Sigmoid colon (tissue), 6 donors: ENCODE measurements at regions not wholly inside any gene's neighbourhood (a gene's known extent, or its start where the extent isn't known, plus 50 kb on each side); places are given as distances from the start of the nearest gene placed in this dataset.

Experiments
- DNase-seq: peaks from one replicate; pipeline ENCODE4 v3.0.0-alpha.2; 2019
- H3K27ac ChIP-seq, 4 donors: fragments of 200-600 bp; sonication (generic); one replicate each; pipeline ENCODE4 v1.5.1; 2016 to 2019; ENCODE audit warnings: mild to moderate bottlenecking in 1 of 4
- H3K27me3 ChIP-seq, 3 donors: fragments of 200-600 bp; sonication (generic); one replicate each; pipeline ENCODE4 v1.5.1; 2019; ENCODE audit warnings: mild to moderate bottlenecking in 1 of 3
- H3K36me3 ChIP-seq, 4 donors: fragments of 200-600 bp; sonication (generic); one replicate each; pipeline ENCODE4 v1.5.1; 2016 to 2019
- H3K4me1 ChIP-seq, 4 donors: fragments of 200-600 bp; sonication (generic); one replicate each; pipeline ENCODE4 v1.5.1; 2017 to 2019
- H3K4me3 ChIP-seq, 4 donors: fragments of 200-600 bp; sonication (generic); one replicate each; pipeline ENCODE4 v1.5.1; 2017 to 2019; ENCODE audit warnings: mild to moderate bottlenecking in 2 of 4, moderate library complexity in 1 of 4
- H3K9me3 ChIP-seq, 4 donors: fragments of 200-600 bp in 3 of 4; sonication (generic) in 3 of 4; one replicate each; pipeline versions ENCODE4 v1.5.1 to v1.6.1; 2013 to 2019
- CTCF ChIP-seq, 4 experiments: fragments of 450-650 bp in 3 of 4; fragments of 200-600 bp in 1 of 4; IDR thresholded peaks; one replicate each; pipeline ENCODE4 v1.5.1; 2016 to 2019; ENCODE audit warnings: antibody characterized with exemption in 4 of 4, mild to moderate bottlenecking in 3 of 4, moderate library complexity in 2 of 4
- EP300 ChIP-seq, 4 donors: sonication (generic); formaldehyde crosslinking; IDR thresholded peaks; one replicate each; pipeline ENCODE4 v1.6.1; 2017; ENCODE audit warnings: antibody characterized with exemption in 4 of 4
- POLR2A ChIP-seq, 2 donors: fragments of 450-650 bp; IDR thresholded peaks; one replicate each; pipeline ENCODE4 v1.6.1; 2016; ENCODE audit warnings: antibody characterized with exemption in 2 of 2, mild to moderate bottlenecking in 2 of 2, moderate library complexity in 2 of 2
- POLR2AphosphoS5 ChIP-seq, 4 donors: sonication (generic); formaldehyde crosslinking; IDR thresholded peaks; one replicate each; pipeline ENCODE4 v1.6.1; 2017; ENCODE audit warnings: antibody characterized with exemption in 4 of 4
- WGBS, 2 donors: extraction: QIAGEN DNeasy Blood & Tissue Kit; methylation state at CpG; one replicate each; pipeline ENCODE4 v1.1.7; 2013; 5-methylcytosine and 5-hydroxymethylcytosine counted together
- intact Hi-C: fragments of 100-400 bp; cut with DNase I; formaldehyde crosslinking; loops from one replicate; pipeline ENCODE4 v1.15.1; 2023
- donor health status: healthy with polysubstance abuse.
- donor health status: healthy.

- WGBS, 2 donors, result 23 to 61% methylated on average over 4 of the region's 4 CpGs
- intact Hi-C loops, result no loop called here
- no peak for DNase-seq
- no peaks in the 10 kb centered on the region for H3K36me3 ChIP-seq
- no peaks in the 10 kb centered on the region for H3K9me3 ChIP-seq
- H3K27me3 ChIP-seq, result no peaks in the 10 kb centered on the region
- no peak overlapping the region for H3K27ac ChIP-seq
- TF ChIP-seq POLR2A (IDR thresholded peaks at IDR 0.05), result no peak
- H3K4me1 ChIP-seq, result no peaks in the 10 kb centered on the region
- no peak overlapping the region for H3K4me3 ChIP-seq
These were observed 653.7 kb downstream of the NR2F1-AS1 start for GRCh38 chr5:92927291-92927778.

DNA sequence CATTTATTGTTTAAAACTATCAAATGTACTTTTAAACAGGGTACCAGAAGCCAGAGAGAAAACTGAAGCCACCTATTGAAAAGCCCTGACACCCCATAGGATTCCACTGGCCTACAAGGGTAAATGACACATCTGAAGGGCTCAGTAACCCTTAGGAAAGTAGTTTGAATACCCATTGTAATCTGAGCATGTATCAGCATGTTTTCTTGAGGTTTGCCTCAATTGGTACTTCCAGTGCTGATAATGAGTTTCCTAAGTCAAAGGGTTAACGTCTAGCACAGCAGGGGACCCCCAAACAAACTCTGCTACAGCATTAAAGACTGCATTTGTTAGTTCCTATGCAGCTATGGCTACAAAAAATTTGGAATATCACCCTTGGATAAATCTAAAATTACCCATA, 657.1 kb downstream of the NR2F1-AS1 start:
- Histone ChIP-seq H3K27ac (no peak overlapping the region), H3K27me3 (no peaks in the 10 kb centered on the region), H3K9me3 (no peaks in the 10 kb centered on the region), H3K4me1 (no peaks in the 10 kb centered on the region), H3K4me3 (no peak overlapping the region), H3K36me3 (no peaks in the 10 kb centered on the region)
- no peak for TF ChIP-seq POLR2A (IDR thresholded peaks at IDR 0.05)
- no peak for TF ChIP-seq EP300 (IDR thresholded peaks at IDR 0.05)
- no peak for TF ChIP-seq POLR2AphosphoS5 (IDR thresholded peaks at IDR 0.05)
- TF ChIP-seq CTCF (IDR thresholded peaks at IDR 0.05), result no peak
- DNase-seq, result no peak
- intact Hi-C loops, result no loop called here
- 30 to 60% methylated on average over 1 of the region's 1 CpG for WGBS, 2 donors

GRCh38 chr5:92922231-92922967, 658.6 kb downstream of the NR2F1-AS1 start:
- 80 to 86% methylated on average over 5 of the region's 5 CpGs for WGBS, 2 donors
- Histone ChIP-seq H3K9me3 (no peaks in the 10 kb centered on the region), H3K4me1 (no peaks in the 10 kb centered on the region), H3K36me3 (no peaks in the 10 kb centered on the region), H3K4me3 (no peak overlapping the region), H3K27ac (no peak overlapping the region), H3K27me3 (no peaks in the 10 kb centered on the region)
- TF ChIP-seq EP300 (IDR thresholded peaks at IDR 0.05), result no peak
- TF ChIP-seq POLR2AphosphoS5 (IDR thresholded peaks at IDR 0.05), result no peak
- TF ChIP-seq CTCF (IDR thresholded peaks at IDR 0.05), result no peak
- no peak for TF ChIP-seq POLR2A (IDR thresholded peaks at IDR 0.05)
- intact Hi-C loops, result no loop called here
- DNase-seq, result no peak

DNA sequence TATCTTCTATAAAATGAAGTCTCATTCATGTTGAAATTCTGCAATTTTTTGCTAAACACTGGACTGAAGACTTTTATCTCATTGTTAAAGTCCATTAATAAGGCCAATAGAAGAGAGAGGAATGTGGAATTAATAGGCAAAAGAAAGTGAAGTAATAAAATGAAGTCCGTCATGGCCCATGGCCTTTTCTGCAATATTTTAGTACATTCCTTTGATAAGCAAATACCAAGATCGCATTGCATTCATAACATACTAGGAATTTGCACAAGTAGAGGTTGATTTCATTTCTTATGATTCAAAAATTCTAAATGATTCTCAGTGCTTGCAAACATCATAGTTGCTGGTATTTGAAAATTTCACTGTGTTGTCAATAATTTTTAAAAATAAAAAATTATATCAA, 664.0 kb downstream of the NR2F1-AS1 start:
- no peaks in the 10 kb centered on the region for H3K9me3 ChIP-seq
- no peak overlapping the region for H3K4me3 ChIP-seq
- TF ChIP-seq POLR2AphosphoS5 (IDR thresholded peaks at IDR 0.05) (no peak), EP300 (IDR thresholded peaks at IDR 0.05) (no peak), POLR2A (IDR thresholded peaks at IDR 0.05) (no peak), CTCF (IDR thresholded peaks at IDR 0.05) (no peak)
- intact Hi-C loops, result no loop called here
- no peaks in the 10 kb centered on the region for H3K36me3 ChIP-seq
- WGBS, 2 donors, result 89 to 91% methylated on average over 2 of the region's 2 CpGs
- H3K27ac ChIP-seq, result no peak overlapping the region
- DNase-seq, result no peak
- no peaks in the 10 kb centered on the region for H3K4me1 ChIP-seq
- no peaks in the 10 kb centered on the region for H3K27me3 ChIP-seq

GRCh38 chr5:92916036-92916435, 665.0 kb downstream of the NR2F1-AS1 start:
- WGBS, 2 donors, result 71 to 75% methylated on average over 3 of the region's 3 CpGs
- intact Hi-C loops, result no loop called here
- no peak for TF ChIP-seq POLR2A (IDR thresholded peaks at IDR 0.05)
- TF ChIP-seq CTCF (IDR thresholded peaks at IDR 0.05), result no peak
- no peak for TF ChIP-seq EP300 (IDR thresholded peaks at IDR 0.05)
- TF ChIP-seq POLR2AphosphoS5 (IDR thresholded peaks at IDR 0.05), result no peak

More at GRCh38 chr5:92916036-92916435, 665.0 kb downstream of the NR2F1-AS1 start:
- H3K4me1 ChIP-seq, result no peaks in the 10 kb centered on the region
- H3K9me3 ChIP-seq, result no peaks in the 10 kb centered on the region
- no peak overlapping the region for H3K4me3 ChIP-seq
- DNase-seq, result no peak
- no peaks in the 10 kb centered on the region for H3K27me3 ChIP-seq
- no peak overlapping the region for H3K27ac ChIP-seq
- H3K36me3 ChIP-seq, result no peaks in the 10 kb centered on the region
